ENCODE measurements at regions not wholly inside any gene's neighbourhood (a gene's known extent, or its start where the extent isn't known, plus 50 kb on each side); places are given as distances from the start of the nearest gene placed in this dataset.

GRCh38 chr1:234780531-234781162 is 170.7 kb upstream of the IRF2BP2 start:
- TF ChIP-seq TAF1 (IDR thresholded peaks at IDR 0.05; ENCODE audit: low read depth, low read length) (no peak), POLR2AphosphoS5 (IDR thresholded peaks at IDR 0.05; ENCODE audit: low read depth, low read length) (no peak), SPI1 (IDR thresholded peaks at IDR 0.05; ENCODE audit: low read depth, low read length) (no peak), POLR2A (IDR thresholded peaks at IDR 0.05; ENCODE audit: low read depth, low read length) (no peak)
